Lung microvascular endothelial cell (primary cell): ENCODE measurements at regions not wholly inside any gene's neighbourhood (a gene's known extent, or its start where the extent isn't known, plus 50 kb on each side); places are given as distances from the start of the nearest gene placed in this dataset.
A peak's percentile ranks its signal among the peaks of the same experiment; 100 is the strongest.

Experiments
- DNase-seq, 2 donors: peaks; one replicate each; pipeline versions ENCODE4 v3.0.0 to v3.0.0-alpha.2; 2010; ENCODE audit warnings: low read depth in 2 of 2

DNA sequence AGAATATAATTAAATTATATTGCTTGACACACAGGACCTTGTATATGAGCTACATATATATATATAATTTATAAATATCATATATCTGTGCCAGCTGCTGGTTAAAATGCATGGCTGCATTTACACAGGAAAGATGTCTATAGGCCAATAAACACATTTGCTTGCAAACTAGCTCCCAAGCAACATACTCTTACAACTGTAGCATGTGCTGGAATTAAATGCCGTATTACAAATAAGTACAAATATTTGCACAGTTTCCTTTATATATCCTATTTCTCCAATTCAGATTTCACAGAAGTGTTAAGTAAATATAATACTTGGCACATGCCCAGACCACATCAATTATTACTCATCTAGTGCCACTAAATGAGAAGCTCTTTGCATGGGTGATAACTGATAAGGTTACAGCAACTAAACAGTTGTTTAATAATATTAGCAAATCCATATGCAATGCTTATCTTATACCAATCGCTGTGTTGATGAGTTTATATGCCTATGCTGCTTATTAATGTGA lies 66.7 kb upstream of the E2F7 start:
- DNase-seq = peak; percentile 29 to 35

DNA sequence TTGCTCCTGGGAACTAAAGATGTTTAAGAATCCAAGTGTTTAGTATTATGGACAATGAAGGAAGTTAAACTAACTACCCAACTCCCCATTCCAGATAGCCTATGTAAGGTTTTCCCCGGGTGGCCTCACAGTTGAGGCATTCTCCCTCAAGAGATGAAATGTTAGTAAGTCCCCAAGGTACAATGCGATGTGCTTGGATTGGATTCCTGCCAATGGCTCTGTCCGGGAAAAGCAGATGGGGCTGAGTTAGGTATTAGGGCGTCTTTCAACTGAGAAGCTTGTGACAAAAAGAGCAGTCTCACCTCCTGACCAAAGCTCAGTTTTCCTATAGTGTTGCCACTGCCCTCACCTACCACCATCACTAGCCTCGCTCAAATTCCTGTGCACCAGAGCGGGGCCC lies 64.8 kb upstream of the E2F7 start:
- peak in 1 of 2 donors; percentile 10 for DNase-seq

DNA sequence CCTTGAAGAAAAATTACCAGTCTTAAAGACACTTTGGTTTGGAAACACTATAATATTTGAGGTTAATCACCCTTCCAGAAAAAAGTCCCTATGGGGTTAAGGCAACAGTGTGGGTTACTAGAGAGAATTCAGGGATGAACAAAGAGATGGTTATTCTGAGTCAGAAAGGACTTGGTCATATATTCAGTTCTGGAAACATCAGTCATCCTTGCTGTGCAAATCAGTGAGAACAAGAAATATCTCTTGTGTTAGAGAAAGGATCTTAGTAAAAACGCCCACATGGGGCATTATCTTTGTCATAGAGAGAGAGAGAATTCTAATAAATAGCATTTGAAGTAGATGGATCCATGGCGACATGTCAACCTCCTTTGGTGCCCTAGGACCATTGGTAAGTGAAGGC lies 59.4 kb upstream of the E2F7 start:
- DNase-seq = no peak

DNA sequence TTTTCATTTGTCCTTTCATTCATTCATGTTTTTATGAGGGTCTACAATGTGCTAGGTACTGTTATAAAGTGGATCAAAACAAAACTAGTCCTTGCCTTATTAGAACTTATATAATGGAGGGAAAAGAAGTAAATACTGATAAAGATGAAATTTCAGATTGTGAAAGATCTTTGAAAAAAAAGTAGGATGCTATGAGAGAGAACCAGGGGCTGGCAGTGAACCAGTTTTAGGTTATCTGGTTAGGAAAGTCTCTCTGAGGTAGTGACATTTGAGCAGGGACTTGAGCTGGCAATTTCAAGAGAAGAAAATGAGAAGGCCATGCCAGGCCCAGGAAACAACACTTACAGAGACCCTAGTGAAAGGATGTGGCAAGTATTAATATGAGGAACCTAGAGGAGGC lies 57.3 kb upstream of the E2F7 start:
- no peak for DNase-seq

DNA sequence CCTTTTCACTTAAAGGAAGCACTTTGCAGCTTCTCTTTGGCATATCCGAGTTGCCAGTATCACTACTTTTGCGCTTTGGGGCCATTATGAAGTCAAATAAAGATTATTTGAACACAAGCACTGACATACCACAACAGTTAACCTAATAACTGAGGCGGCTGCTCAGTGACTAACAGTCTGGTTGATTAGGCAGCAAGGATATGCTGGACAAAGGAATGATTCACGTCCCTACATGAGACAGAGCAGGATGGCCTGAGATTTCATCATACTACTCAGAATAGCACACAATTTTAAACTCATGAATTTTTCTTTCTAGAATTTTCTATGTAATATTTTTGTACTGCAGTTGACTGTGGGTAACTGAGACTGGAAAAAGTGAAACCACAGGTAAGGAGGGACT lies 56.9 kb upstream of the E2F7 start:
- peak; percentile 75 to 99 for DNase-seq

DNA sequence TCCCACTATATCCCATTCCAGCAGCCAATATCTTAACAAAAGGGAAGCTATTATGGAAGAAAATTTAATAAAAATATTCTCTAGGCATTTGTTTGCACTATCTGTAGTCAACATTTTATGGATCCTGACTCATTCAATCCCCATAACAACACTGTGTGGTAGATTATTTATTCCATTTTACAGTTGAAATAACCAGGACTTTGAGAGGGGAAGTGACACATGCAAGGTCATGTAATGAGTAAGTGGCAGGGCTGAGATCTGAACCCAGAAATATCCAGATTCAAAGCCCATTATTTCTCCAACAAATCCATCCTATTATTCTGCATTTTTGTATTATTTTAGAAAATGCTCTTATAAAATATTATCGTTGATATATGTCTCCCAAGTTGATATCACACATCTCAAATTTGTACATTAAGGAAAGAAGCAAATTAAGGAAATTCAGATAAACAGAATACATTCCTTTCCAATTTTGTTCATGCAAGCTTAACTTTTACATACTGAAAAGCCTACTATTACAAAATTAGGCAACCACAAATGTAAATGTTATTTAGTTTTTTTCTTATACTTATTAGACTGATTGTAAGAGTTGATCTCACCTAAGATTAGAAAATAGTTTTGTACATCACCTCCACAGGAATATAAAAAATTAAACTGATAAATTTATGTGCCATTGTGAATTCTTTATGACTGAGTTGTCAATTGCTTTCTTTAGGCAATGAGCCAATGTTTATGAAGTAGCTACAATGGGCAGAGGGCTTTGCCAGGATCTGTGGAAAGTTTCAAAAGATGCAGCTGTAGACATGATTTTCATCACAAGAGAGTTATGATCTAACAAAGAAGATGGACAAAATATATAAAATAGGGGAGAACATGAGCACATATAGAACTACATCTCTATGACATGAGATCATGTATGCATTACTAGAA lies 55.1 kb upstream of the E2F7 start:
- DNase-seq = peak; percentile 72 to 93

DNA sequence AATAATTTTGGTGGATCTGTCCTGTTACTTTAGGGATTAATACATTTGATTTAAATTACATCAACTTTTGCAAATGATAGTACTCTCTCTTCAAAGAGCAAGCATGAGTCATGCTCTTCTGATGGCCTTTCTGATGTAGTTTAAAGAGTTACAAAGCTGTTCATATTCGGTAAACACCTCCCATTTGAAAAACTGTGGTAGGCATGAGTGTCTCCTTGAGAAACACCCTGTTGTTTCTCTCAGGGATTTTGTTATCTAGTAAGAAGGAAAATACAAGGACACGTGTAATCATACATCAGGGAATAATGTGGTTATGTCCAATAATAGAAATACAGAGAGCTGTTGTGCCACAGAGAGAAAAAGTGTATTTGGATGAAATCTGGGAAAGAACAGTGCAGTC lies 53.3 kb upstream of the E2F7 start:
- peak in 1 of 2 donors; percentile 74 for DNase-seq

DNA sequence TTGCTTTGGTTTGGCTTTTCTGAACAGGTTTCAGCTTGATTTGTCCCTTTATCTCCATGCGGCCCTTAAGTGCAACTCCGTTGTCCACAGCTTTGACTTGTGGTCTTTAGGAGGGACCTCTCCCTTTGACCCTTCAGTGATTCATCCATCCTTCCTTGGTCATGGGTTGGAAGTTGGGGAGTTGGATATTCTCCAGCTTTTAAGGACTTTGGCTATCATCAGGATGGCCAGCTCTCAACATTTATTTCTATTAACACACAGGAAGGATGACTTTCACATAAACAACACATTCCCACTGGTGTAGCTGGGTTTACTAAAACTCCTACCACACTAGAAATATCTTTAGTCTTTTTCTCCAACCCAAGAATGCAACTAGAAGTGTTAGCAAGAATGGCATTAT lies 50.9 kb upstream of the E2F7 start:
- DNase-seq = peak; percentile 46 to 91

DNA sequence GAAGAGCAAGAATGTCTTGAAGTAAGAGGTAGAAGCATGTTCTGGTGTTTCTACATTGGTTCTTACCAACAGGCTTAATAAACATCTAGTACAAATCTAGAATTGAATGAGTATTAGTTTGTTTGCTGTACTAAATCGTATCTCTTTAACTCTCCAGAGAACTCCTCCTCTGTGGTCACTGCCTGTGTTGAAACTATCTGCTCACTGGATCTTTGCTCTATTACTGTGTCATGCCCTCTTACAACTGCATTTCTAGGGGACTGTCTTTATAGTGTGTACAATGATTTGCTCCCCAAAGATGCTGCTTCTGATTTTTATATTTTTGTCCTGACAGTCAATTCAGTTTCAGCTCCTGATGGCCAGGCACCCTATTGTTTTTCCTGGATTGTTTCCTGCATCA lies 50.1 kb upstream of the E2F7 start:
- DNase-seq = no peak
